HG03066 (cell line): ENCODE measurements at regions not wholly inside any gene's neighbourhood (a gene's known extent, or its start where the extent isn't known, plus 50 kb on each side); places are given as distances from the start of the nearest gene placed in this dataset.
"Not testable (repeated sequence)": the region's sequence is repeated elsewhere in the genome, so short reads cannot be mapped to it uniquely, and the experiment has no call there.

Experiments used
- ATAC-seq: cut with Tn5 transposase; IDR thresholded peaks from one replicate; pipeline ENCODE4 v1.9.1; 2021; ENCODE audit warnings: low read depth; ENCODE audit not compliant: unreplicated experiment

- ATAC-seq, result no peak
Observed at GRCh38 chr10:9285690-9286089, 1231.2 kb downstream of the GATA3 start.

- ATAC-seq, result no peak
Observed at GRCh38 chr10:9289811-9290210, 1235.3 kb downstream of the GATA3 start.

- no peak for ATAC-seq
Observed at GRCh38 chr10:9291081-9291480, 1236.6 kb downstream of the GATA3 start.

DNA sequence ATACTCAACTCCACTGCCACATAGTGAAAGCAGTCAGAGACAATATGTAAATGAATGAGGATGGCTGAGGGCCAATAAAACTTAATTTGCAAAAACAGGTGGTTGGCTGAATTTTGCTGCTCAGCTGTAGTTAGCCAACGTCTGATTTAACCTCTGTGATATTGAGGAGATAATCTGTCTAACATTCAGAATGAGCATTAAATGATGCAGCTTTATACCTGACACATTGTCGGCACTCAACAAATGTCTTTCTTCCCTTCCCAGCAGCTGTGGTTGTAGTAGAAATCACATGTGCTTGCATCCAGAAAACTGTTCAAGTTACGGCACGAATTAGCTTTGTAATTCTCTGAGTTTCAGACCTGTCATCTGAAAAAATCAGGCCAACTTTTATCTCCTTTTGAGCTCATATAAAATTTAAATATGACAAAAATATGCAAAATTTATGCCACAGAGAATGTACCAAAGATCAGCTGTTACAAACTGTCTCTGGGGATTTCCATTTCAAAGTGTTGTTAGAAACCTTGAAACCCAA lies 1239.7 kb downstream of the GATA3 start:
- no peak for ATAC-seq

- peak; percentile 81 for ATAC-seq
Observed at GRCh38 chr10:9294865-9295264, 1240.4 kb downstream of the GATA3 start.

GRCh38 chr10:9296190-9296589 lies 1241.7 kb downstream of the GATA3 start:
- no peak for ATAC-seq

GRCh38 chr10:9297580-9297979 lies 1243.1 kb downstream of the GATA3 start:
- no peak for ATAC-seq

DNA sequence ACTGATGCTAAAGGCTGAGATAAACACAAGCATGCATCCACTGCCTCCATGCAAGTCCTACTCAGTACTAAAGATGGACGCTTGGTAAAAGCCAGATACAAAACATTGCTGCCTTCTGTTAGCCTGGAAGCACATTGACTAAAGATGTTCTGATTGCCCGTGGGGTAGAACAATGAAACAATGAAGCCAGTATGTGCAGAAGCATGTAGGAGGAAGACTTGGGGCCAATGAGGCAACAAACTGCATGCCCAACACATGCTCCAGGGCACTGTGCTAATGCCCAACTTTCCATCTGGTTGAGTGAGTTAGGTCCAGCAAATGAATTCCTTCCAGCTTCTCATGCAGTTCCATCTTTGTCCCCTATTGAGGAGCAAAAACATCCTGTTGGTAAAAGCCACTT lies 1245.5 kb downstream of the GATA3 start:
- ATAC-seq, result no peak

DNA sequence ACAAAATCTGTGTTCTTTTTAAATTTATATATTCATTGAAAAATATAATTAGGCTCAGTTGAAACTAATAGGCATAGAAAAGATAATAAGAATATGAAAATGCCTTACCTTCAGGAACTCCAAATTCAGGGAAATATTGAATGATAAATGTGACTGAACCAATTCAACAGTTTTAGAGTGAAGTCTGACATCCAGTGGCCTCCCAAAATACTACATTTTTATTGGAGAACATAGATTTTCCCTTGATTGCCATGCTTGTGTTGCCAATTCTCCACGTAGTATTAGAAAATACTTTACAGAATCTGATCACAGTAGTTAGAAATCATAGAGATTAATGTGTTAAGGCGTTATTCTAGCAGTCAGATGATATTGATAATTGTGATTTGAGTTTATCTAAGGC lies 1246.7 kb downstream of the GATA3 start:
- ATAC-seq, result no peak

- ATAC-seq, result no peak
Observed at GRCh38 chr10:9301554-9301953, 1247.1 kb downstream of the GATA3 start.

DNA sequence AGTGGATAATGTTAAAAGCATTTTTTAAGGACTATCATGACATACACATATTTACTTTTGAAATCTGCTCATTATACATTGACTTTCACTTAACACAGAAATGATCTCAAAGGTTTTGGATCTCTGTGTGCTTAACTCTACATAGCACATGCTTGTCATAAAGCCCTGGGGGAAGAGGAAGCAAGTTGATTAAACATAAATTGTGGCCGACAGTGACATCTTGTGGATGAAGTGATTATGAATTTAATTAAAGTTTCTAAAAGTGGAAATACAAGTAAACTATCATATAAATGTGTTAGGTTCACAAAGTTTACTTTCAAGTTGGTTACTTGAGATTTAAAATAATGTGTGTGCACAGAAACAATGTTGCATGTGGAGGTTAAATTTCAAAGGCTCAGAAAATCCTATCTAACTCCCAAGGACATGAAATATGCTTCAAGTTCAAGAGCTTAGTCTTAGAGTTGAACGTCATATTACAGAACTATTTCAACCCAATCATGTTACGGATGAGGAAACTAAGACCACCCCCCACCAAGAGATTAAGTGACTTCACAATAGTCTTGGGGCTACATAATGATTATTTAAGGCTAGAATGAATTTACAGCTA lies 1247.8 kb downstream of the GATA3 start:
- no peak for ATAC-seq

DNA sequence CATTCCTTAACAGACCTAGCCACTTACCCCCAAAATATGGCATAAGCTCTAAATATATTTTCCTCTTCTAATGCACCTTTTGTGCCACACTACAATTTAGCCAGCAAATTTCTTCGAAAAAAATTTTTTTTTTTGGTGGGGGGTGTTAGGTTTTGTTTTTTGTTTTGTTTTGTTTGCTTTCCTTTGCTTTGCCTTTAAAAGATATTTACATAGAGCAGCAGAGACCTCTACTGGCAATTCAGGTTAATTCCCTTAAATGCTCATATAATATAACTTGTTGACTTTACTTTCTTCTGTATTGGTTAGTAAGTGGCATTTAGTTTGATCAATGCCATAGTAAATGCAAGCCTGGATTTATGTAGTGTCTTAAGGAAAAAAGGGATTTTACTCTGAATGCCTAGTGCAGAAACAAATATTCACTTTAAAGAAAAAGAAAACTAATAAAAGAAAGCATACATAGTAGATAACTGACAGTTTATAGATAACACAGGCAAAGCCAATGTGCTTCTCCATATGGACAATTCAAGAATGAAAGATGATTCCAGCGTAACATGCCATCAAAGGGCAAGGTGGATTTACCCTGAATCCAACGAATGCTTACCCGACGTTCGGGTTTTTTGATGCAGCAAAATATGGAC lies 1250.6 kb downstream of the GATA3 start:
- ATAC-seq, result no peak

GRCh38 chr10:9311702-9312499 lies 1257.4 kb downstream of the GATA3 start:
- ATAC-seq, result no peak

GRCh38 chr10:9315292-9315691 lies 1260.8 kb downstream of the GATA3 start:
- no peak for ATAC-seq

GRCh38 chr10:9331583-9332008 lies 1277.1 kb downstream of the GATA3 start:
- no peak for ATAC-seq

- ATAC-seq, result no peak
Observed at GRCh38 chr10:9334270-9334669, 1279.8 kb downstream of the GATA3 start.

- ATAC-seq, result no peak
Observed at GRCh38 chr10:9339716-9340115, 1285.2 kb downstream of the GATA3 start.

GRCh38 chr10:9342885-9343570 lies 1288.5 kb downstream of the GATA3 start:
- ATAC-seq, result no peak

DNA sequence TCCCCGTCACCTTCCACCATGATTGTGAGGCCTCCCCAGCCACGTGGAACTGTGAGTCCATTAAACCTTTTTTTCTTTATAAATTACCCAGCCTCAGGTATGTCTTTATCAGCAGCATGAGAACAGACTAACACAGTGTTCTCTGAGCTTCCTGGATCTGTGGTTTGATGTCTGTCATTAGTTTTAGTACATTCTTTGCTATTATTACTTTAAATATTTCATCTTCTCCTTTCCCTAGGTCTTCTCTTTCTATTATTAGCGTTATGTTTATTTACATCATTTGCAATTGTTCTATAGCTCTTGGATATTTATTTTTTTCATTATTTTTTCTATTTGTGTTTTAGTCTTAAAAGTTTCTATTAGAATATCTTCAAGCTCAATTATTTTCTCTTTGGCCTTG lies 1293.4 kb downstream of the GATA3 start:
- ATAC-seq, result not testable (repeated sequence)

DNA sequence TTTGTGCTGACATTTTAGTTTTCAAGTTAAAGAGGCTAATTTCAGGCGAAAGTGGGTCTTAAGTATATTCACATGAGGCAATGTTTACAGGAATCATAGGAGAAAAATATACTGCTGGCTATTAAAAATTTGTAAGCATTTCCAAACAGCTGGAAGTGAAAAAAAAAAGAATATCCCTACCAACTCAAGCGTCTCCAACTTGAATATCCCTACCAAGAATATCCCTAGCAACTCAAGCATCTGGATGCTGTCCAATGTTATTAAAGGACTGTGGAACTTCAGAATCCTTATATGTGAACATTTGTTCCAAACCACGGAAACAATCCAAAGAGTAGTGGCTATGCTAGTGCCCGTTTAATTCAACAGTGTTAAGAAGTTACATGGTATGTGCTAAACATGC lies 1303.0 kb downstream of the GATA3 start:
- no peak for ATAC-seq

- ATAC-seq, result no peak
Observed at GRCh38 chr10:9362721-9363120, 1308.2 kb downstream of the GATA3 start.
